DND-41 (cell line): ENCODE measurements at regions not wholly inside any gene's neighbourhood (a gene's known extent, or its start where the extent isn't known, plus 50 kb on each side); places are given as distances from the start of the nearest gene placed in this dataset.

Source experiments
- ATAC-seq: fragments of 200-7000 bp; cut with Tn5 transposase; 3 replicates; pipeline ENCODE4 v1.9.1; 2021; ENCODE audit warnings: low read depth; ENCODE audit not compliant: insufficient read depth
- DNase-seq: peaks from one replicate; pipeline ENCODE4 v3.0.0-alpha.2; 2020
- H2AFZ ChIP-seq: 2 replicates; pipeline ENCODE4 v1.6.0; 2012; ENCODE audit warnings: low read depth, low read length
- H3K27ac ChIP-seq: 2 replicates; pipeline ENCODE4 v1.5.1; 2012; ENCODE audit warnings: low read length, inconsistent platforms
- H3K27me3 ChIP-seq: fragments of 200-600 bp; sonication (generic); 2 replicates; pipeline ENCODE4 v1.6.0; 2012; ENCODE audit warnings: low read length, mild to moderate bottlenecking, inconsistent platforms; ENCODE audit not compliant: insufficient read depth, poor library complexity
- H3K36me3 ChIP-seq: 2 replicates; pipeline ENCODE4 v1.5.1; 2012; ENCODE audit warnings: low read length, inconsistent platforms; ENCODE audit not compliant: insufficient read depth
- H3K4me1 ChIP-seq: 2 replicates; pipeline ENCODE4 v1.5.1; 2012; ENCODE audit warnings: mild to moderate bottlenecking, low read length; ENCODE audit not compliant: insufficient read depth
- H3K4me2 ChIP-seq: 2 replicates; pipeline ENCODE4 v1.6.0; 2012; ENCODE audit warnings: mild to moderate bottlenecking, moderate library complexity, low read length, inconsistent platforms; ENCODE audit not compliant: insufficient read depth
- H3K4me3 ChIP-seq, 2 experiments: fragments of 200-600 bp in 1 of 2; shearing (Covaris generic) in 1 of 2; 2 replicates each; pipeline ENCODE4 v1.5.1; 2012 to 2016; ENCODE audit warnings: inconsistent platforms in 2 of 2, low read length in 2 of 2, mild to moderate bottlenecking in 2 of 2, low read depth in 1 of 2, moderate library complexity in 1 of 2
- H3K79me2 ChIP-seq: 2 replicates; pipeline ENCODE4 v1.6.0; 2012; ENCODE audit warnings: low read length, inconsistent platforms; ENCODE audit not compliant: insufficient read depth
- H3K9ac ChIP-seq: 2 replicates; pipeline ENCODE4 v1.6.0; 2012; ENCODE audit warnings: low read depth, mild to moderate bottlenecking, inconsistent platforms, low read length, moderate library complexity
- H3K9me3 ChIP-seq: 2 replicates; pipeline ENCODE4 v1.5.1; 2012; ENCODE audit warnings: low read length, moderate library complexity, mild to moderate bottlenecking, inconsistent platforms; ENCODE audit not compliant: insufficient read depth, severe bottlenecking
- H4K20me1 ChIP-seq: 2 replicates; pipeline ENCODE4 v1.6.0; 2012; ENCODE audit warnings: low read length; ENCODE audit not compliant: insufficient read depth
- CTCF ChIP-seq: IDR thresholded peaks from 2 replicates; pipeline ENCODE4 v1.5.1; 2012; ENCODE audit warnings: borderline replicate concordance, low read length, moderate library complexity, mild to moderate bottlenecking; ENCODE audit not compliant: poor library complexity, severe bottlenecking; ENCODE audit errors: extremely low read depth
- EZH2 ChIP-seq: IDR thresholded peaks from 3 replicates; pipeline ENCODE4 v1.6.1; 2012; ENCODE audit warnings: borderline replicate concordance, low read depth, mild to moderate bottlenecking, moderate library complexity, low read length, inconsistent platforms; ENCODE audit not compliant: severe bottlenecking

- Histone ChIP-seq H3K4me2 (no peak overlapping the region), H3K9ac (no peak overlapping the region), H3K4me1 (no peaks in the 10 kb centered on the region), H3K36me3 (no peaks in the 10 kb centered on the region), H3K9me3 (no peaks in the 10 kb centered on the region), H3K27ac (no peak overlapping the region), H3K4me3 (no peak overlapping the region), H3K79me2 (no peaks in the 10 kb centered on the region), H3K27me3 (no peaks in the 10 kb centered on the region), H4K20me1 (no peaks in the 10 kb centered on the region), H2AFZ (no peak overlapping the region)
- no peak for TF ChIP-seq EZH2
- no peak for TF ChIP-seq CTCF
- ATAC-seq = no peak
- no peak for DNase-seq
These were observed 275.2 kb downstream of the GXYLT1 start for GRCh38 chr12:41869432-41869831.

GRCh38 chr12:41866878-41867430, 277.7 kb downstream of the GXYLT1 start:
- Histone ChIP-seq H2AFZ (no peak overlapping the region), H3K36me3 (no peaks in the 10 kb centered on the region), H3K79me2 (no peaks in the 10 kb centered on the region), H3K27me3 (no peaks in the 10 kb centered on the region), H3K27ac (no peak overlapping the region), H3K9me3 (no peaks in the 10 kb centered on the region), H3K4me1 (no peaks in the 10 kb centered on the region), H3K4me2 (no peak overlapping the region), H3K4me3 (no peak overlapping the region), H4K20me1 (no peaks in the 10 kb centered on the region), H3K9ac (no peak overlapping the region)
- no peak for DNase-seq
- ATAC-seq = no peak
- TF ChIP-seq CTCF (no peak), EZH2 (no peak)

- ATAC-seq = no peak
- H3K4me1 ChIP-seq = no peaks in the 10 kb centered on the region
- no peak overlapping the region for H3K4me3 ChIP-seq
These were observed 288.4 kb downstream of the GXYLT1 start for GRCh38 chr12:41856228-41856627.

More at GRCh38 chr12:41856228-41856627, 288.4 kb downstream of the GXYLT1 start:
- H3K27me3 ChIP-seq = no peaks in the 10 kb centered on the region
- H3K27ac ChIP-seq = no peak overlapping the region
- no peak overlapping the region for H3K9ac ChIP-seq
- no peak overlapping the region for H2AFZ ChIP-seq
- TF ChIP-seq CTCF = no peak
- no peak for TF ChIP-seq EZH2
- no peaks in the 10 kb centered on the region for H3K79me2 ChIP-seq
- H3K9me3 ChIP-seq = no peaks in the 10 kb centered on the region
- DNase-seq = no peak
- H4K20me1 ChIP-seq = no peaks in the 10 kb centered on the region
- H3K4me2 ChIP-seq = no peak overlapping the region
- H3K36me3 ChIP-seq = no peaks in the 10 kb centered on the region
